ENCODE measurements at regions not wholly inside any gene's neighbourhood (a gene's known extent, or its start where the extent isn't known, plus 50 kb on each side); places are given as distances from the start of the nearest gene placed in this dataset.

DNA sequence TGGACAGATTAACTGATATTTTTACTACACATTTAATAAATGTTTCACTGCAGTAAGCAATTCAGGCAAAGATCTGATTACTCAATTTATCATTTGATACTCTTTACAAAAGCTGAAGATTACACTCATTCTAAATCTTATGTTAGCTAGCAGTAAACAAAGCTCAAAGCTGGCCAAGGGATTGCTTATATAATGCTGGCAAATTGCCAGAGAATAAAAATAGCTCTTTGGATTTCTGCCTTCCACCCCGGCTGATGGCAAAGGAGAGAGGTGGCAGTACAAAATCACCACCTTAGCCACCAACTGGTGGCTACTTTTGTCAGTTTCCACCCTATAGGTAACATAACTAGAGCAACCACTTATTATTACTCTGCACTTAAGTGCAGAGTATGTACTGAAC lies 320.5 kb downstream of the FSIP2 start:
- DNase-seq (ENCODE audit: low read depth): no peak
- TF ChIP-seq, protein P1, sequence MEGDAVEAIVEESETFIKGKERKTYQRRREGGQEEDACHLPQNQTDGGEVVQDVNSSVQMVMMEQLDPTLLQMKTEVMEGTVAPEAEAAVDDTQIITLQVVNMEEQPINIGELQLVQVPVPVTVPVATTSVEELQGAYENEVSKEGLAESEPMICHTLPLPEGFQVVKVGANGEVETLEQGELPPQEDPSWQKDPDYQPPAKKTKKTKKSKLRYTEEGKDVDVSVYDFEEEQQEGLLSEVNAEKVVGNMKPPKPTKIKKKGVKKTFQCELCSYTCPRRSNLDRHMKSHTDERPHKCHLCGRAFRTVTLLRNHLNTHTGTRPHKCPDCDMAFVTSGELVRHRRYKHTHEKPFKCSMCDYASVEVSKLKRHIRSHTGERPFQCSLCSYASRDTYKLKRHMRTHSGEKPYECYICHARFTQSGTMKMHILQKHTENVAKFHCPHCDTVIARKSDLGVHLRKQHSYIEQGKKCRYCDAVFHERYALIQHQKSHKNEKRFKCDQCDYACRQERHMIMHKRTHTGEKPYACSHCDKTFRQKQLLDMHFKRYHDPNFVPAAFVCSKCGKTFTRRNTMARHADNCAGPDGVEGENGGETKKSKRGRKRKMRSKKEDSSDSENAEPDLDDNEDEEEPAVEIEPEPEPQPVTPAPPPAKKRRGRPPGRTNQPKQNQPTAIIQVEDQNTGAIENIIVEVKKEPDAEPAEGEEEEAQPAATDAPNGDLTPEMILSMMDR (IDR thresholded peaks at IDR 0.05; ENCODE audit: low read depth, low read length, missing control alignments): no peak
- in situ Hi-C loops (cut with HindIII; ENCODE audit: low sequenced_read_pairs): no loop called here
- no peak overlapping the region for H3K4me3 ChIP-seq (ENCODE audit: low read depth, low read length)

DNA sequence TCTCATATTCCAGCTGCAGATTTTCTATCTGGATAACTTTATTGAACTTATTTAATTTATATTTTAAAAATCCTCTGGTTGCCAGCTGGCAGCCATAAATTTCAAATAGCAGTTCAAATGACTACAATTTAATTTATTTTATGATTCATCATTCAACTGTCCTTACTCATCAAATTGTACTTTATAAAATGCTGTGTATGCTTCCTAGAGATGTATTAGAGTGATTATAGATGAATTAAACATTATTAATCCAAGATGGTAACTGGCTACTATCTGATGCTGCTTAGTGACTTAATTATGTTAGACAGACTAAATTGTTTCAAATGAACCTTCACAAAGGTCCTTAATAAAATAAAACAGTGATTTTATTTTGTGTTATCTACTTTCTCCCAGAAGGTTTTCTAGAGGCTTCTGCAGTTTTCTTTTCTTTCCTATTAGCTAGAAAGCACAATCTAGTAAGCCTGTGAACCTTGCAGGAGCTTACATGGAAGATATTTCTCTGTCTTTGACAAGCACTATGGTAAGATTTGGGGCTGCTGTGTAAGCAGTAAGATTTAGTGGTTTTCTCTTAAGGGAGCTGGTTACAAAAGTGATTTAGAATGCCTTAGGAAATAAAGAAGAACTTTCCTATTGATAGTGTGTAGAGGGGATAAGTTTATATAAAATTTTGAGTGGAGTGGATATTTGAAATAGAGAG lies 322.3 kb downstream of the FSIP2 start:
- in situ Hi-C loops (cut with HindIII; ENCODE audit: low sequenced_read_pairs): no loop called here

DNA sequence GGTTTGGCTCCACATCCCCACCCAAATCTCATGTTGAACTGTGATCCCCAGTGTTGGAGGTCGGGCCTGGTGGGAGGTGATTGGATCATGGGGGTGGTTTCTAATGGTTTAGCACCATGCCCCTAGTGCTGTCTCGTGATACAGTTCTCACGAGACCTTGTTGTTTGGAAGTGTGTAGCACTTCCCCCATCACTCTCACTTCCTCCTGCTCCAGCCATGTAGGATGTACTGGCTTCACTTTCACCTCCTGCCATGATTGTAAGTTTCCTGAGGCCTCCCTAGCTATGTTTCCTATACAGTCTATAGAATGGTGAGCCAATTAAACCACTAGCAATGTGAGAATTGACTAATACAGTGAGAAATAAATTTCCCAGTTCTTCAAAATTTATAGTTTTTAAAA lies 325.9 kb downstream of the FSIP2 start:
- in situ Hi-C loops (cut with HindIII; ENCODE audit: low sequenced_read_pairs): no loop called here
- H3K4me3 ChIP-seq (ENCODE audit: low read depth, low read length): no peak overlapping the region
- TF ChIP-seq, protein P1 (IDR thresholded peaks at IDR 0.05; ENCODE audit: low read depth, low read length, missing control alignments): no peak
- no peak for DNase-seq (ENCODE audit: low read depth)

More for the DNA sequence above, 322.3 kb downstream of the FSIP2 start:
- TF ChIP-seq, protein P1 (IDR thresholded peaks at IDR 0.05; ENCODE audit: low read depth, low read length, missing control alignments): no peak
- no peak overlapping the region for H3K4me3 ChIP-seq (ENCODE audit: low read depth, low read length)
- DNase-seq (ENCODE audit: low read depth): no peak

DNA sequence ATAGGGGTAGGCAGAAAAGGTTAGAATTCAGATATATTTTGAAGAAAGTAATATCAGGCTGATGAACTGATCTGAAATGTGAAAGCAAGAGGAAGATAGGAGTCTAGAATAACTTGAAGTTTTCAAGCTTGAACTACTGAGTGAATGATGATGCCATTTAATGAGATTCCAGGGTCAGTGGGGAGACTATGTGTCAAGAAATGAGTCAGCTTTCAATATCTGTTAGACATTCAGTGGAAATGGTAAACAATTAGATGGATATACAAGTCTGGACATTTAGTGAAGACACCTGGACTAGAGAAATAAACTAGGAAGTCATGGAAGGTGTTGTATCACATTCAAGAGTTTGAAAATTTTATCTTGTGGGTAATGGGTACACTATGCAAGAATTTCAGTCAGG lies 326.9 kb downstream of the FSIP2 start:
- TF ChIP-seq, protein P1 (IDR thresholded peaks at IDR 0.05; ENCODE audit: low read depth, low read length, missing control alignments): no peak
- H3K4me3 ChIP-seq (ENCODE audit: low read depth, low read length): no peak overlapping the region
- no peak for DNase-seq (ENCODE audit: low read depth)
- in situ Hi-C loops (cut with HindIII; ENCODE audit: low sequenced_read_pairs): no loop called here

DNA sequence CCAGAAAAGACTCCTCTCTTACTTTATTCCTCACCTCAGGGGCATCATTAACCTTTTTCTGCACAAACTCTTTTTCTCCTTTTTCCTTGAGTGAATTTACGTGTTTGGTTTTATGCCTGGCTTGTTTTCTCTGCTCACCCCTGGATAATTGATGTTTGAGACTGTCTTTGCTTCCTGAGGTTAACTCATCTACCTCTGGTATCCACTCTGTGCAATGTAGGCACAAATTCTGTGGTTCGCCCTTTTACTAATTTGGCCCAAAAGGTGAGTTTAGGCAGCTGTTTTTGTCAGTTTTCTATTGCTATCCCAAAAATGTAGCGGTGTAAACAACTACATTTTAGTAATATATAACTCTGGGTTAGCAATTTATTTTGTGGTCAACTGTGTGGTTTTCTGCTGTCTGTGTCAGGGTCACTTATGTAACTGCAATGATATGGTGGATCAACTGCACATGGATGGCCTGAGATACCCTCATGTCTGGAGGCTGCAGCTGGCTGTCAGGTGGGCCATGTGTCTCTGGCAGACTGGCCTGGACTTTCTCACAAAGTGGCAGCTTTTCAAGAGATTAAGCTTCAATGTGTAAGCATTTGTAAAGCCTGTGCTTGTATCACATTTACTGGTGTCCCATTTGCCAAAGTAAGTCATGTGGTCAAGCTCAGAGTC lies 329.7 kb downstream of the FSIP2 start:
- H3K4me3 ChIP-seq (ENCODE audit: low read depth, low read length): no peak overlapping the region
- DNase-seq (ENCODE audit: low read depth): peak; percentile 19
- TF ChIP-seq, protein P1 (IDR thresholded peaks at IDR 0.05; ENCODE audit: low read depth, low read length, missing control alignments): no peak
- in situ Hi-C loops (cut with HindIII; ENCODE audit: low sequenced_read_pairs): no loop called here

DNA sequence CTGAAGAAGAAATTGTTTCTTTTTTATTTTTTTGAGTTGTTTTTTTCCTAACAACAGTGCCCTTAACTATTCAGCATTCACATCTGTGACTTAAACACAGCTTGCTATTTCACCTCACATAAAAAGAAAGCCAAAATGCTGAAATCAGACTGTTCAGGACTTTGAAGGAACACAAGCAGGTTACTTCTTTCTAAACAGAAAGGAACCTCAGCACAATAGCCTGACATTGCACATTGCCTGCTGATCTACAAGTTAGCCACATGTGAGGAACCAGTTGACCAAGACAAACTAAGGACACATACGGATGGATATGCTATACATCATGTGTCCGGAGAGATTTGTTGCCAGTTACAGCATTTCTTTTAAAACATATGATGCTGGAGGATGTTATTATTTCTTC lies 331.1 kb downstream of the FSIP2 start:
- TF ChIP-seq, protein P1 (IDR thresholded peaks at IDR 0.05; ENCODE audit: low read depth, low read length, missing control alignments): no peak
- in situ Hi-C loops (cut with HindIII; ENCODE audit: low sequenced_read_pairs): no loop called here

More for the DNA sequence above, 331.1 kb downstream of the FSIP2 start:
- DNase-seq (ENCODE audit: low read depth): no peak
- no peak overlapping the region for H3K4me3 ChIP-seq (ENCODE audit: low read depth, low read length)
